Lower leg skin (tissue), 4 donors: ENCODE measurements at regions not wholly inside any gene's neighbourhood (a gene's known extent, or its start where the extent isn't known, plus 50 kb on each side); places are given as distances from the start of the nearest gene placed in this dataset.

Experiments used
- DNase-seq, 2 donors: peaks; one replicate each; pipeline ENCODE4 v3.0.0-alpha.2; 2019; ENCODE audit warnings: low spot score in 2 of 2
- H3K4me3 ChIP-seq: fragments of 200-600 bp; sonication (generic); 2 replicates; pipeline ENCODE4 v1.5.1; 2017; ENCODE audit warnings: mild to moderate bottlenecking, low read depth; ENCODE audit not compliant: poor library complexity, severe bottlenecking
- CTCF ChIP-seq, 3 donors: fragments of 450-650 bp; IDR thresholded peaks; one replicate each; pipeline ENCODE4 v1.5.1; 2016; ENCODE audit warnings: antibody characterized with exemption in 3 of 3, mild to moderate bottlenecking in 3 of 3, moderate library complexity in 2 of 3
- POLR2A ChIP-seq, 2 donors: fragments of 450-650 bp; IDR thresholded peaks; one replicate each; pipeline ENCODE4 v1.6.1; 2016 to 2017; ENCODE audit warnings: antibody characterized with exemption in 2 of 2, mild to moderate bottlenecking in 1 of 2, moderate library complexity in 1 of 2
- WGBS, 2 donors: methylation state at CpG; one replicate each; pipeline ENCODE4 v1.1.5; 2018; 5-methylcytosine and 5-hydroxymethylcytosine counted together
- intact Hi-C: fragments of 100-400 bp; cut with DNase I; formaldehyde crosslinking; loops from one replicate; pipeline ENCODE4 v1.15.0; 2023; ENCODE audit warnings: low total_unique reads

DNA sequence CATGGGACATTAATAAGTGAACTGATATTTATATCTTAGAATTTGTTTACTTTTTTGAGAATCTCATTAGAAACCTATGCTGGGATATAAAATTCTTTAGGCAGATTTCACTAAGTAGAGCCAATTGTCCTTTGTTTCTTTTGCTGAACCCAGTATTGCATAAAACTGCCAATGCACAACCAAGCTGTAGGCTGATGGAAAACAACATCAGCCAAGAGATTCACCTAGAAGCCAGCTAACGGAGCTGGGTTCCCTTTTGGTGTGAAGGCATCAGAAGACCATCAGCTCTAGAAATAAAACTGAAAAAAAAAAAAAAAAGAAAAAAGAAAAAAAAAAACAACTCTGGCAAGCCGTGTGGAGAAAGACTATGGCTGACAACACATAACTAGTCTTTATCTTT lies 328.2 kb upstream of the PDE3A start:
- 52 to 54% methylated on average over 2 of the region's 2 CpGs for WGBS, 2 donors
- intact Hi-C loops: no loop called here
- no peak for DNase-seq
- TF ChIP-seq CTCF (IDR thresholded peaks at IDR 0.05) (no peak), POLR2A (IDR thresholded peaks at IDR 0.05) (no peak)
- H3K4me3 ChIP-seq: no peak overlapping the region

DNA sequence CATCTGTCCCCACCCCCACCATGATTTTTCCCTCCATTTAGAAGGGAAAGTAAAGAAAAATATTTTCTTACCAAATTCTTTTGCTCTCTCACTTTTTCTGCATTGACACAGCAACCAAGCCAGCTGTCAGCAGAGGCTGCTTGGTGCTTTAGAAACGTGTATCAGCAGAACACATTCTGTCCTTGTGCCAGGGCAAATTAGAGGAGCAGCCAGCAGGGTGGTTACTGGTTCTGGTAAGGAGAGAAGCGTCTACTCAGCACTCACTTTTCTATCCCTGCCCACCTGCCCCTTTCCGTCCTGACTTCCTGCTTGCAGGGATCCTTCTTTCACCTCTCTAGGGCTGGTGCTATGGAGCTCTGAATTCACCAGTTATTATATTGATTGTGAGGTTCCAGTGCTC lies 327.5 kb upstream of the PDE3A start:
- WGBS, 2 donors: 29 to 35% methylated on average over 3 of the region's 3 CpGs
- H3K4me3 ChIP-seq: no peak overlapping the region
- intact Hi-C loops: no loop called here
- TF ChIP-seq CTCF (IDR thresholded peaks at IDR 0.05) (no peak), POLR2A (IDR thresholded peaks at IDR 0.05) (no peak)
- no peak for DNase-seq

- TF ChIP-seq CTCF (IDR thresholded peaks at IDR 0.05) (no peak), POLR2A (IDR thresholded peaks at IDR 0.05) (no peak)
- 67 to 75% methylated on average over 1 of the region's 1 CpG for WGBS, 2 donors
- DNase-seq: no peak
- no peak overlapping the region for H3K4me3 ChIP-seq
- intact Hi-C loops: no loop called here
These were observed 324.0 kb upstream of the PDE3A start for GRCh38 chr12:20044351-20044750.

GRCh38 chr12:20044846-20045245 lies 323.5 kb upstream of the PDE3A start:
- 46 to 48% methylated on average over 3 of the region's 3 CpGs for WGBS, 2 donors
- no peak for DNase-seq
- intact Hi-C loops: no loop called here
- H3K4me3 ChIP-seq: no peak overlapping the region
- TF ChIP-seq POLR2A (IDR thresholded peaks at IDR 0.05) (no peak), CTCF (IDR thresholded peaks at IDR 0.05) (no peak)

DNA sequence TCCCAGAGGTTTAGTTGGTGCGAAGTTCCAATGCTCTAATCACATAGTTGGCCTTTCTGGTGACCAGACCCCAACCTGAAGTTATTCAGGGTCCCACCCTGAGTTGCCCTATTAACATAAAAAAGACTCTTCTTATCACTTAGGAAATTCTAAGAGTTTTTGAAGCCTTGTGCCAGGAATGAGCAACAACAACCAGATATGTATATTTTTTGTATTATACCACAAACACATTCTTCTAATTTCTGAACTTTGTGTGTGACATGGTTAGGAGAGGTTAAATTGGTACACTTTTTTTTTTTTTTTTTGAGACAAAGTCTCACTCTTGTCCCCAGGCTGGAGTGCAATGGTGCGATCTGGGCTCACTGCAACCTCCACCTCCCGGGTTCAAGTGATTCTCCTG lies 320.4 kb upstream of the PDE3A start:
- H3K4me3 ChIP-seq: no peak overlapping the region
- no peak for DNase-seq
- intact Hi-C loops: no loop called here
- 95 to 98% methylated on average over 3 of the region's 3 CpGs for WGBS, 2 donors
- TF ChIP-seq POLR2A (IDR thresholded peaks at IDR 0.05): no peak
- no peak for TF ChIP-seq CTCF (IDR thresholded peaks at IDR 0.05)

DNA sequence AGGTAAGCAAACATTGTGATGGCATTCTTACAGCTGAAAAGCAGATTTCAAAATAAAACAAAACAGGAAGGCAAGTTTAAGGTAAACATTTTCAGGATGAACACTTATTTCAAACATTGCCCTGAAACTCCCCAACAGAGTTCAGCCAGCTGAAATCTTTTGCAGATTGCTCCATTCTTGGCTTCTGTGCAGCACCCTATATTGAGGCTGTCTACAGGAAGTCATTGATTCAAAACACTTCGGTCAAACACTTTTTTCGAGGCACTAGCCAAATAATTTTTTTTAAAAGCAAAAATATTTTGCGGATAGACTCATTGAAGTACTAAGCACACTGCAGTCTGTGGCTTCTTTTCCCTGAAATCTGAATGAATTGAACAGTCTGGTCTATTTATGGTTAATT lies 318.1 kb upstream of the PDE3A start:
- TF ChIP-seq POLR2A (IDR thresholded peaks at IDR 0.05) (no peak), CTCF (IDR thresholded peaks at IDR 0.05) (no peak)
- no peak for DNase-seq
- intact Hi-C loops: no loop called here
- 55 to 63% methylated on average over 3 of the region's 3 CpGs for WGBS, 2 donors
- H3K4me3 ChIP-seq: no peak overlapping the region
